ENCODE measurements at regions not wholly inside any gene's neighbourhood (a gene's known extent, or its start where the extent isn't known, plus 50 kb on each side); places are given as distances from the start of the nearest gene placed in this dataset.

GRCh38 chr11:115784796-115785521, 280.7 kb upstream of the CADM1 start:
- Histone ChIP-seq H3K27ac (ENCODE audit: low read depth in 2 of 2, low read length in 1 of 2) (peak overlapping the region in 1 of 2 experiments; percentile 44; a peak in 2 of 4 replicates), H3K4me2 (no peak overlapping the region), H3K36me3 (replicated peaks in 1 of 2; ENCODE audit: control insufficient read depth in 1 of 2, insufficient read depth in 2 of 2, low read length in 1 of 2) (no peaks in the 10 kb centered on the region), H3F3A (replicated peaks; ENCODE audit: insufficient read depth) (no peaks in the 10 kb centered on the region), H3K79me2 (ENCODE audit: insufficient read depth) (no peaks in the 10 kb centered on the region), H3K4me1 (ENCODE audit: control insufficient read depth in 1 of 2, insufficient read depth in 2 of 2, low read depth in 1 of 2, low read length in 1 of 2) (peaks cover 0 to 18% of the 10 kb centered on the region in 2 experiments; a peak in 1 of 4 replicates), H4K20me1 (ENCODE audit: insufficient read depth) (no peaks in the 10 kb centered on the region), H3K9me3 (no peaks in the 10 kb centered on the region), H2AFZ (ENCODE audit: low read depth) (no peak overlapping the region), H3K9ac (no peak overlapping the region), H3K27me3 (ENCODE audit: insufficient read depth) (no peaks in the 10 kb centered on the region), H3K9me2 (no peaks in the 10 kb centered on the region), H3K4me3 (ENCODE audit: low read depth in 2 of 2, low read length in 1 of 2) (no peak overlapping the region)
- 16% methylated on average over 3 of the region's 3 CpGs for WGBS (ENCODE audit: low lambda C conversion rate)
- POLR2A ChIA-PET = no interaction called here
- no peak for TF ChIP-seq POLR2AphosphoS5 (IDR thresholded peaks at IDR 0.05; ENCODE audit: low read depth, low read length)
- no peak for TF ChIP-seq USF1 (IDR thresholded peaks at IDR 0.05; ENCODE audit: borderline replicate concordance, low read depth)
- no peak for TF ChIP-seq FOXJ3 (CRISPR knock-in tag; IDR thresholded peaks at IDR 0.05)
- TF ChIP-seq TCF12 (IDR thresholded peaks at IDR 0.05) = no peak
- TF ChIP-seq MAX (IDR thresholded peaks at IDR 0.05; ENCODE audit: low read depth) = no peak
- no peak for TF ChIP-seq ELF1 (IDR thresholded peaks at IDR 0.05)
- TF ChIP-seq RAD21 (IDR thresholded peaks at IDR 0.05; ENCODE audit: low read length) = no peak
- TF ChIP-seq SIN3A (IDR thresholded peaks at IDR 0.05; ENCODE audit: borderline replicate concordance, low read depth, low read length) = no peak
- no peak for TF ChIP-seq GATA2 (CRISPR knock-in tag; IDR thresholded peaks at IDR 0.05)
- no peak for TF ChIP-seq SMC3 (IDR thresholded peaks at IDR 0.05; ENCODE audit: low read depth, low read length)
- no peak for TF ChIP-seq RXRA (IDR thresholded peaks at IDR 0.05; ENCODE audit: borderline replicate concordance, low read depth)
- TF ChIP-seq MXI1 (IDR thresholded peaks at IDR 0.05; ENCODE audit: low read depth, low read length) = no peak
- TF ChIP-seq FOXM1 (IDR thresholded peaks at IDR 0.05; ENCODE audit: low read depth) = no peak
- TF ChIP-seq TAF1 (IDR thresholded peaks at IDR 0.05; ENCODE audit: borderline replicate concordance, low read depth, low read length) = no peak
- TF ChIP-seq RFX5 (IDR thresholded peaks at IDR 0.05; ENCODE audit: low read length) = no peak
- DNase-seq = peak; percentile 49
- CTCF ChIA-PET = interaction anchor here (1.3 to 1.4 kb wide), 2 partner anchors 8 to 857 kb away, joined by 3 read pairs; no protein-coding TSS in a partner anchor

GRCh38 chr11:115780646-115781362, 276.6 kb upstream of the CADM1 start:
- H2AFZ ChIP-seq (ENCODE audit: low read depth) = no peak overlapping the region
- TF ChIP-seq USF2 (IDR thresholded peaks at IDR 0.05; ENCODE audit: borderline replicate concordance, low read depth, low read length) (no peak), RAD21 (IDR thresholded peaks at IDR 0.05; ENCODE audit: low read length) (no peak), CTCF (IDR thresholded peaks at IDR 0.05) (no peak), FOXJ3 (CRISPR knock-in tag; IDR thresholded peaks at IDR 0.05) (no peak), GATA2 (CRISPR knock-in tag; IDR thresholded peaks at IDR 0.05) (no peak)
- DNase-seq = no peak
- no peak overlapping the region for H3K4me2 ChIP-seq
- no peaks in the 10 kb centered on the region for H3K9me2 ChIP-seq
- H3K4me1 ChIP-seq (ENCODE audit: control insufficient read depth in 1 of 2, insufficient read depth in 2 of 2, low read depth in 1 of 2, low read length in 1 of 2) = peaks cover 0 to 23% of the 10 kb centered on the region in 2 experiments; a peak in 1 of 4 replicates
- no peaks in the 10 kb centered on the region for H3K27me3 ChIP-seq (ENCODE audit: insufficient read depth)
- H3K79me2 ChIP-seq (ENCODE audit: insufficient read depth) = no peaks in the 10 kb centered on the region
- ChIA-PET CTCF (no interaction called here), POLR2A (no interaction called here)
- no peak overlapping the region for H3K4me3 ChIP-seq (ENCODE audit: low read depth in 2 of 2, low read length in 1 of 2)
- no peaks in the 10 kb centered on the region for H3K36me3 ChIP-seq (replicated peaks in 1 of 2; ENCODE audit: control insufficient read depth in 1 of 2, insufficient read depth in 2 of 2, low read length in 1 of 2)
- WGBS (ENCODE audit: low lambda C conversion rate) = 24% methylated on average over 8 of the region's 9 CpGs
- H3K9ac ChIP-seq = no peak overlapping the region
- no peak overlapping the region for H3K27ac ChIP-seq (ENCODE audit: low read depth in 2 of 2, low read length in 1 of 2)
- H3K9me3 ChIP-seq = no peaks in the 10 kb centered on the region
- H3F3A ChIP-seq (replicated peaks; ENCODE audit: insufficient read depth) = no peaks in the 10 kb centered on the region
- no peaks in the 10 kb centered on the region for H4K20me1 ChIP-seq (ENCODE audit: insufficient read depth)

All from SK-N-SH (cell line).